ENCODE measurements at regions not wholly inside any gene's neighbourhood (a gene's known extent, or its start where the extent isn't known, plus 50 kb on each side); places are given as distances from the start of the nearest gene placed in this dataset.

DNA sequence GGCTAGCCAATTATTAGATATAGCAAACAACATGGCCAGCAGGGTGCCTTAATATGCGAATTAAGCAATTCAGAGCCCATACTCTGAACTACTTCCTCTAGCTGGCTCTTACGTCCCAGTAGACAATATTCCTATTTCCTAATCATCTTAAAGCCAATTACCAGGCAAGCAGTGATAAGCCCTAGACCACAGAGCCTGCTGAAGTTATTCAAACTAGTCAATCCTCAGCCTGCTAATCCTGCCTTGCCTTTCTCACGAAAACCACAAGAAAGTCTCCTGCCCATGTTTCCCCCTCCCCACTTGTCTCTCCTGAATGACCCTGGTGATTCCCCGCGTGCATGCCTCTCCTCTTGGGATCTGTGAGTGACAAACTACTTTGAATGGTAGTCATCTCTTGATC, 86.8 kb upstream of the CACNA2D1 start:
- TF ChIP-seq, protein P1, sequence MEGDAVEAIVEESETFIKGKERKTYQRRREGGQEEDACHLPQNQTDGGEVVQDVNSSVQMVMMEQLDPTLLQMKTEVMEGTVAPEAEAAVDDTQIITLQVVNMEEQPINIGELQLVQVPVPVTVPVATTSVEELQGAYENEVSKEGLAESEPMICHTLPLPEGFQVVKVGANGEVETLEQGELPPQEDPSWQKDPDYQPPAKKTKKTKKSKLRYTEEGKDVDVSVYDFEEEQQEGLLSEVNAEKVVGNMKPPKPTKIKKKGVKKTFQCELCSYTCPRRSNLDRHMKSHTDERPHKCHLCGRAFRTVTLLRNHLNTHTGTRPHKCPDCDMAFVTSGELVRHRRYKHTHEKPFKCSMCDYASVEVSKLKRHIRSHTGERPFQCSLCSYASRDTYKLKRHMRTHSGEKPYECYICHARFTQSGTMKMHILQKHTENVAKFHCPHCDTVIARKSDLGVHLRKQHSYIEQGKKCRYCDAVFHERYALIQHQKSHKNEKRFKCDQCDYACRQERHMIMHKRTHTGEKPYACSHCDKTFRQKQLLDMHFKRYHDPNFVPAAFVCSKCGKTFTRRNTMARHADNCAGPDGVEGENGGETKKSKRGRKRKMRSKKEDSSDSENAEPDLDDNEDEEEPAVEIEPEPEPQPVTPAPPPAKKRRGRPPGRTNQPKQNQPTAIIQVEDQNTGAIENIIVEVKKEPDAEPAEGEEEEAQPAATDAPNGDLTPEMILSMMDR (conservative IDR thresholded peaks at IDR 0.05; ENCODE audit: low read depth in 2 of 2), result no peak
- TF ChIP-seq EZH2 (IDR thresholded peaks at IDR 0.05; ENCODE audit: low read depth, unreplicated experiment) (no peak), JUNB (IDR thresholded peaks at IDR 0.05; ENCODE audit: unreplicated experiment) (no peak), POLR2AphosphoS5 (IDR thresholded peaks at IDR 0.05; ENCODE audit: low read depth) (no peak), STAT1 (IDR thresholded peaks at IDR 0.05; ENCODE audit: unreplicated experiment) (no peak)
- TF ChIP-seq, protein P2, sequence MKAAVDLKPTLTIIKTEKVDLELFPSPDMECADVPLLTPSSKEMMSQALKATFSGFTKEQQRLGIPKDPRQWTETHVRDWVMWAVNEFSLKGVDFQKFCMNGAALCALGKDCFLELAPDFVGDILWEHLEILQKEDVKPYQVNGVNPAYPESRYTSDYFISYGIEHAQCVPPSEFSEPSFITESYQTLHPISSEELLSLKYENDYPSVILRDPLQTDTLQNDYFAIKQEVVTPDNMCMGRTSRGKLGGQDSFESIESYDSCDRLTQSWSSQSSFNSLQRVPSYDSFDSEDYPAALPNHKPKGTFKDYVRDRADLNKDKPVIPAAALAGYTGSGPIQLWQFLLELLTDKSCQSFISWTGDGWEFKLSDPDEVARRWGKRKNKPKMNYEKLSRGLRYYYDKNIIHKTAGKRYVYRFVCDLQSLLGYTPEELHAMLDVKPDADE (IDR thresholded peaks at IDR 0.05), result no peak

Data from GM23338 (cell line).